Large intestine (tissue), 3 donors: ENCODE measurements at regions not wholly inside any gene's neighbourhood (a gene's known extent, or its start where the extent isn't known, plus 50 kb on each side); places are given as distances from the start of the nearest gene placed in this dataset.

Experiments used
- DNase-seq, 2 donors: peaks; one replicate each; pipeline versions ENCODE4 v3.0.0 to v3.0.0-alpha.2; 2013
- H3K27ac ChIP-seq: one replicate; pipeline ENCODE4 v1.5.1; 2013; ENCODE audit warnings: low read length
- H3K27me3 ChIP-seq: 2 replicates; pipeline ENCODE4 v1.6.1; 2013; ENCODE audit warnings: low read length; ENCODE audit not compliant: control insufficient read depth, insufficient read depth
- H3K36me3 ChIP-seq: 2 replicates; pipeline ENCODE4 v1.6.1; 2013; ENCODE audit warnings: low read length; ENCODE audit not compliant: control insufficient read depth, insufficient read depth
- H3K4me1 ChIP-seq: one replicate; pipeline ENCODE4 v1.6.1; 2013; ENCODE audit warnings: low read length; ENCODE audit not compliant: control insufficient read depth, insufficient read depth
- H3K4me3 ChIP-seq: one replicate; pipeline ENCODE4 v1.5.1; 2013; ENCODE audit warnings: low read length
- H3K9me3 ChIP-seq: one replicate; pipeline ENCODE4 v1.6.1; 2013; ENCODE audit warnings: mild to moderate bottlenecking, low read depth, low read length, moderate library complexity; ENCODE audit not compliant: control insufficient read depth
- WGBS: methylation state at CpG from one replicate; pipeline ENCODE4 v1.1.5; 2013; ENCODE audit warnings: low lambda C conversion rate; ENCODE audit not compliant: insufficient coverage; 5-methylcytosine and 5-hydroxymethylcytosine counted together

DNA sequence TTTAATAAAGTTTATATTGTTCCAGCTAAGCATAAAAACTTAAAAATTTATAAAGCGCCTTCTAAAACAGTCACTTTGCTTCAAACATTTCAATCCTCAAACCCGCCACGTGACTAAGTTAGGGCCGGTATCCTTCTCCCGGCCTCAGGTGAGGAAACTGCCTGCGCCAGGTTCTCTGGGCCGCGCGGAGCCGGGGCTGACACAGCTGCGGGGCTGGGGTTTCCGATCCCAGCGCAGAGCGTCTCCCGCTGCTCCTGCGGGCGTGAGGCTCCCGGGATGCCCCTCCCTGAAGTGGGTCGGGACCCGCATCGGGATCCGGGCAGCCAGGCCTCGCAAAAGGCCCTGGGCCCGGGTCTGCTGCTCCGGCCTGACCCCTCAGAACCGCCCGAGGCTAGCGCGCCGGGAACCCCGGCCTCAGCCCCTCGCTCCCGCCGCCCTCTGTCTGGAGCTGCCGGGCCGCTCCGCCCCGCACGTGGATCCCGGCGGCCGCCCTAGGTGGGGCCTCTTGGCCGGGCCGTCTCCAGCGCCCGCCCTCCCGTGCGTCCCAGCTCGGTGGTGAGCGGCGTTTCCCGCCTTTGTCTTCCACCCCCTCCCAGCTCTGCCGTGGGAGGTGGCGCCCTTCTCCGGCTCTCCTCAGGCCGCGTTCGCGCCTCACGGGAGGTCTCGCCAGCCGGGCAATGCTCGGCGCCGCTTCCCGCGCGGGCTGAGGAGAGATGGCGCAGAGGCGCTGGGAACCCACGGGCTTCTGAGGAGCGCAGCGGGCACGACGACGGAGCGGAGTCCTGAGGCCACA is 267.9 kb downstream of the DLL1 start:
- no CpG with 5 or more reads among the region's 77 CpGs for WGBS
- no peak for DNase-seq
- H3K9me3 ChIP-seq = peaks cover 16% of the 10 kb centered on the region
- peaks cover 21% of the 10 kb centered on the region for H3K27me3 ChIP-seq
- H3K27ac ChIP-seq = no peak overlapping the region
- no peak overlapping the region for H3K4me3 ChIP-seq
- H3K36me3 ChIP-seq = no peaks in the 10 kb centered on the region
- H3K4me1 ChIP-seq = no peaks in the 10 kb centered on the region

DNA sequence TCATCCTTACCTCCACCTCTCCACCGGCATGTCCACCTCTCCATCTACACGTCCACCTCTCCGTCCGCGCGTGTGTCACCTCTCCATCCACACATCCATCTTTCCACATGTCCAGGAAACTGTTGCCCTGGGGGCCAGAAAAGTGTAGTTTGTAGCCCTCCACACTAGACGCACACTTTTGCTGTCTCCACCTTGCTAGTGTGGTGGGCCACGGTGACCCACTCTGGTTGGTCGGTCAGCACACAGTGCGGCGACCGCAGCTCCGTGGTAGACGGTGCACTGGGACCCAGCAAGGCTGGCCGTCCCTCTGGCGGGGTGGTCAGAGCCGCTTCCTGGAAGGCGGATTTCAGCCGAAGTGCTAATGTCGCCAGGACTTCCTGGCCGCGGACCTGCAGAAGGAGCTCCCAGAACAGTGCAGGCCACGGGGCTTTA is 268.6 kb downstream of the DLL1 start:
- Histone ChIP-seq H3K4me1 (no peaks in the 10 kb centered on the region), H3K27ac (no peak overlapping the region), H3K4me3 (no peak overlapping the region), H3K9me3 (peaks cover 16% of the 10 kb centered on the region), H3K36me3 (no peaks in the 10 kb centered on the region), H3K27me3 (peaks cover 21% of the 10 kb centered on the region)
- DNase-seq = no peak
- no CpG with 5 or more reads among the region's 23 CpGs for WGBS

DNA sequence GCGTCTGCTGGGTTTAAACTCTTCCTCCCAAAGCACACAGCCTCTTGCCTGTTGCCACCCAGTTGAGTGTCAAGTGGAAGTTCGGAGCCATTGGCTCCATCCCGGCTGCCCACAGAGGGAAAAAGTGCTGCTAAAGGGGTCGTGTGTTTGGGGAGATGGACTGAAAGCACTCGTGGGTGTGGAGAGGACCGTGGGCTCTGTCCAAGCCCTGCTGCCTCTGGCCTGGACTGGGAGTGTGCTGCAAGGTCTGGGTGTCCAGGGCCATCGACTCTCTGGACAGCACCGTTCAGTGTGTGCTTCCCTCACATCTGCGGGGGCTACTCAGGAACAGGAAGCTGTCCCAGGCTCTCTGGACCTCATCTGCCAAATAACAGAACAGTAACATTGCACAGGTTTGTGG is 269.3 kb downstream of the DLL1 start:
- Histone ChIP-seq H3K36me3 (no peaks in the 10 kb centered on the region), H3K9me3 (peaks cover 15% of the 10 kb centered on the region), H3K27ac (no peak overlapping the region), H3K4me3 (no peak overlapping the region), H3K4me1 (no peaks in the 10 kb centered on the region), H3K27me3 (peaks cover 24% of the 10 kb centered on the region)
- no CpG with 5 or more reads among the region's 9 CpGs for WGBS
- no peak for DNase-seq

DNA sequence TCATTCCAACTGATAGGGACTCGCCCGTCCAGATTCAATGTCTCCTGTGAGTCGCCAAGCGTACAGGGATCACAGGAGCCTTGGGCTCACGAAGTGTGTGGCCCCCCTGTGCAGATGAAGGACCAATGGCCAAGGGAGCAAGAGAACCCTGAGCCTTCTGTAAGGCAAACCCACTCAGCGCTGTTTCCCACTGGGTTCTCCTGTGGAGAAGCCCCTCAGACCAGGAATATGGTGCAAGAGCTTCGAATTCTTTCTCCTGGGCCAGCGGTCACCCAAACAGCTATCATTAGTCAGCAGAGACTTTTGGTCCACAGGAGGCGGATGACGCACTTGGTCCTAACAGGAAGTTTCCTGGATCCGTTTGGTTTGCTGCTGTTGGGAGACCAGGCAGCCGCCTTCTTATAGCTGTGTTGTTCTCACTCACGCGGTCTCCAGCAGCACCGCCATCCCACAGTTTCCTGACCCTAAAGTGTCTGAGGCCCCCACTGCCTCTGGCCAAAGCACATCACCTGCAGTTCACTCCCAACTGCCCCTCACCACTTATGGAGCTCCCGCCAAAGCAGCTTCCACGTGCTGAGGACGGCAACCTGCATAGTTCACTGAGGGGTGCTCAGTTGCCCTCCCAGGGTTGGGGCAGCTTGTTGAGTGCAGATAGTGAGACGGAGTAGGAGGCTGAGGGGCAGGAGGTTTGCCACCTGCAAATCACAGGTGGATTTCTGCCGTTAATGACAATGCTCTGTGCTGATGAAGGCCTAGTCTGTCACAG is 268.6 kb downstream of the ERMARD start:
- Histone ChIP-seq H3K4me1 (no peaks in the 10 kb centered on the region), H3K27me3 (peaks cover 24% of the 10 kb centered on the region), H3K27ac (no peak overlapping the region), H3K4me3 (no peak overlapping the region), H3K36me3 (no peaks in the 10 kb centered on the region), H3K9me3 (peaks cover 12% of the 10 kb centered on the region)
- DNase-seq = no peak
- no CpG with 5 or more reads among the region's 20 CpGs for WGBS

DNA sequence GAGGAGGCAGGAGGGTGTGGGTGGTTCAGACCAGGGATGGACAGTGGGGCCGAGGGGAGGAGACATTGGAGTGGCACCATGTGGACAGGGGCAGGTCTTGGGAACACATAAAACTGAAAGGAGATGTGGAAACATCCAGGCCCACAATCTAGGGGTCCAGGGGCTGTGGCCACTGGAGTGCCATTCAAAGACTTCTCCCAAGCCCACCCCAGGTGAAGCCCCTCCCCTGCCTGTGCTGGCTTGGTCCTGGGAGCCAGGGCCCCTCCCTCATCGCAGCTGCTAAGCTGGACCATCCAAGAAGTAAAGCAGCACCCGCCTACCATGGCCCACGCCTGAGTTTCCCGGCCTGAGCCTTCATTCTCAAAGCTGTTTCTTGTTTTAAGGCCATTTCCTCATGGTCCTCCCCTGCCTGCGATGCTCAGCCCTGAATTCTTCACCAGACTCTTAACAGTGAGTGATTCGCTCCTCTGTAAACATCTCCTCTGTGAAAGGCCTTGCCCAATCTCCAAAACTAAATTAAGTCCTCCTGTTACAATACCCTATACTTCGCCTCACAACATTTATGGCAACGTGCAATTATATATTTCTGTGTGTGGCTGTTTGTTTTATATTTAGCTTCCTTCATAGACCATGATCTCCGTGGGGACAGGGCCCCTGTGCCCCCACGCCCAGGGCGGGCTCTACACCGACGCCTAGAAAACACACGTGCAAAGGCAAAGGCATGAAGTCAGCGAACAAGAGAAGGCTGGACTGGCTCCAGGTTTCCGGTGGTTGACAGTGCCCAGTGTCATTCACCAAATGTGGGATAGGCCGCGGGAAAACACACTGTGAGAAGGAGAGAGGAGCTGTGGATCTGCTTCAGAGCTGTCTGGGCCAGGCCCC is 267.8 kb downstream of the ERMARD start:
- peaks cover 24% of the 10 kb centered on the region for H3K27me3 ChIP-seq
- H3K36me3 ChIP-seq = no peaks in the 10 kb centered on the region
- no peak overlapping the region for H3K27ac ChIP-seq
- no peak for DNase-seq
- H3K4me3 ChIP-seq = no peak overlapping the region
- WGBS = 60% methylated on average over 1 of the region's 19 CpGs
- peaks cover 12% of the 10 kb centered on the region for H3K9me3 ChIP-seq
- H3K4me1 ChIP-seq = no peaks in the 10 kb centered on the region

DNA sequence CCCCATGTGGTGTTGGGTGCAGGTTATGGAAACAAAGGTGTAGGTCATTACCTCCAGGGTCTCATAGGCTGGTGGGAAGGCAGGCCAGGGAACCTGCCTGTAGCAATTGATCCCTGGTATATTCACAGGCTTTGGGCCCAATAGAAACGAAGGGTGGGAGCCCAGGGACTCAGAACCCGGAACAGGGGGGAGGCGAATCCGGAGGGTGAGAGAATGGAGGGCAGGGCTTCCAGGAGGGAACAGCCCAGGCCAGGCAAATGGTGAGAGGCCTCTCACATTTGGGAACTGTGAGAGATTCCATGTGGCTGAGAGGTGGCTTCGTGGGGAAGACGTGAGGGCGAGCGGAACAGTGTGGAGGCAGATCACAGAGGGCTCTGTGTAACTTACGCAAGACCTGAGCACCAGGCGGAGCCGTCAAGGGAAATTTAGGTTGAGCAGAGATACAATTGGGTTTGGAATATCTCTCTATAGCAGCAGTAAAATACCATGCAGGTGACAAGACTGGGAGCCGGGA is 267.1 kb downstream of the ERMARD start:
- no peaks in the 10 kb centered on the region for H3K4me1 ChIP-seq
- no peak overlapping the region for H3K27ac ChIP-seq
- H3K4me3 ChIP-seq = no peak overlapping the region
- no peaks in the 10 kb centered on the region for H3K36me3 ChIP-seq
- no CpG with 5 or more reads among the region's 12 CpGs for WGBS
- peaks cover 6% of the 10 kb centered on the region for H3K9me3 ChIP-seq
- H3K27me3 ChIP-seq = peaks cover 24% of the 10 kb centered on the region
- DNase-seq = no peak

DNA sequence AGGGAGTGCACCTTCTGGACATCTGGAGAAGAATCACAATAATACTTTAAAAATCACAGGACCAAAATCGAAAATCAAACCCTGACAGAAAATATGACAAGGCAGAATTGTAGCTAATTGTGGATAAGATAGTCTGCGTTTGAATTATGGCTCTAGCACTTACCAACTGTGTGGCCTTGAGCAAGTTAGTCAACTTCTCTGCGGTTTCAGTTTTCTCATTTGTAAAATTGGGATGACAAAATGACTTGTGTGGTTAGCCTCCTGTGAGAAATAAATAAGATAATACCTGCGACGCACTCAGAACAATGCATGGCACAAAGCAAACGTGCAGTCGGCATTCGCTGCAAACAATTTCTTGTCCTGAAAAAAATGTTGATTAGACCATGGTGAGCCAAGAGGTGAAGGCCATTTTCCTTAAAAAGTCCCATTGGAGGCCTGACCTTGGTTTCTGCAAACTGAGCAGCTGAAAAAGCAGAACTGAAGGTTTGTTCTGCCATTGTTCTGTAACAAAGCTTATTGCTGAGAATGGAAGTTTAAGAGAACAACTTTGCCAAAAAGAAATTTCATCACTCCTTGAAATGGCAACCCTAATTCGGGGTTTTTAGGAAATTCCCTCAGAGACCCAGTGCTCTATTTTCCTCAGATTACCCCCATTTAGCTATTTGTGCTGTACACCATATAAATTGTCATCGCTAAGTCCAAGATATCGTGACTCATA is 266.3 kb downstream of the ERMARD start:
- no peaks in the 10 kb centered on the region for H3K4me1 ChIP-seq
- 76% methylated on average over 3 of the region's 11 CpGs for WGBS
- H3K27ac ChIP-seq = no peak overlapping the region
- peaks cover under 1% of the 10 kb centered on the region for H3K9me3 ChIP-seq
- no peaks in the 10 kb centered on the region for H3K36me3 ChIP-seq
- no peak overlapping the region for H3K4me3 ChIP-seq
- no peak for DNase-seq
- H3K27me3 ChIP-seq = peaks cover 19% of the 10 kb centered on the region

DNA sequence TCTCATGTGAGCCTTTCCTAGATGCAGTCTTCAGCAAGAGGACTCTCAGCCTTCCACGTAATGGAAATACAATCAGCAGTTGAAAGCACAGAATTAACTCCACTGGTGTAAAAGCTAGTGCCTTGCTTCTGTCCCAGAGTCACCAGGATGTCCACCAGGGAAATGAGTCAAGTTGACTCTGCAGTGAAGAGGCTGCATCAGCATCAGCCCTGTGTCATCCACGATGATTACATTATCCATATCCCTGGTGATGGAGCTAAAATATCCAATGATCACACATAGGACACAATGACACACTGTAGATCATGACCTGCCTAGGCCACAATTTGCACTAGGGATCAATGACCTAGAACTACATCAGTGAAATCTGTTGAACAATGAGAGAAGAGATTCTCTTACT is 262.4 kb downstream of the ERMARD start:
- no peaks in the 10 kb centered on the region for H3K4me1 ChIP-seq
- H3K4me3 ChIP-seq = no peak overlapping the region
- WGBS = no CpG with 5 or more reads among the region's 2 CpGs
- H3K27me3 ChIP-seq = peaks cover 6% of the 10 kb centered on the region
- DNase-seq = no peak
- H3K9me3 ChIP-seq = no peaks in the 10 kb centered on the region
- H3K36me3 ChIP-seq = no peaks in the 10 kb centered on the region
- H3K27ac ChIP-seq = no peak overlapping the region

DNA sequence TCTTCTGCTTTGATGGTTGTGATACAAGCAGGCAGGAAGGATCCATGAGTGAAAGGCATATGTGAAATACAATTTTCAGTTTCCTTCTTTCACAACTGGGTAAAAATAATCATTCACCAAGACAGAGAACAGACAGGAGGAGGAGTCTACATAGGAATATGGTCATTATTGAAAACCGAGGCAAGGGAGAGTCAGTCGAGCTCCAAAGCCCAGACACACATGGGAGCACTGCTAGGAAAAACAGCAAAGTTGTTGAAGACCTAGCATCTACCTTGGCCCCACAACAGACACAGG is 260.6 kb downstream of the ERMARD start:
- Histone ChIP-seq H3K4me1 (no peaks in the 10 kb centered on the region), H3K27ac (no peak overlapping the region)
- no CpG with 5 or more reads among the region's 2 CpGs for WGBS

More for the DNA sequence above, 260.6 kb downstream of the ERMARD start:
- DNase-seq = no peak
- no peaks in the 10 kb centered on the region for H3K9me3 ChIP-seq
- no peak overlapping the region for H3K4me3 ChIP-seq
- H3K27me3 ChIP-seq = peaks cover 4% of the 10 kb centered on the region
- H3K36me3 ChIP-seq = no peaks in the 10 kb centered on the region
